ENCODE measurements at regions not wholly inside any gene's neighbourhood (a gene's known extent, or its start where the extent isn't known, plus 50 kb on each side); places are given as distances from the start of the nearest gene placed in this dataset.
"Not testable (repeated sequence)": the region's sequence is repeated elsewhere in the genome, so short reads cannot be mapped to it uniquely, and the experiment has no call there.

DNA sequence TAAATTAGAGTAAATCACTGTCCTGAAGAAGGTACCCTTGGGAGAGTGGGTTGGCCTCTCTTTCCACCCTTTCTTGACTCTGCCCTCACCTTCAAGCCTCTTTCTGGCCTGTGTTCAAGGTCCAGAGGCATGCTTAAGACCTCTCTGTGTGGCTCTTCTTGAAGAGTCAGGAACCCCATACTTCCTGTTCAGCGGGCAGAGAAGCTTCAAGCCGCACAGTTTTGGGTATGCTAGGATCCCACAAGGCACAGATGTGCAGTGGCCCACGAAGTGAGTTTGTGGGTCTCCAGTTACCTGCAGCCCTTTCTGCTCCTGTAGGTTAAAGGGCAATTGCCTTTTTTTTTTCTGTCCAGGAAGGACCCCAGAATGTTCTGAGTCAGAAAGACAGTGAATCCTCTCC is 113.7 kb downstream of the PPIAL4A start:
- not testable (repeated sequence) for DNase-seq (ENCODE audit: low spot score)

DNA sequence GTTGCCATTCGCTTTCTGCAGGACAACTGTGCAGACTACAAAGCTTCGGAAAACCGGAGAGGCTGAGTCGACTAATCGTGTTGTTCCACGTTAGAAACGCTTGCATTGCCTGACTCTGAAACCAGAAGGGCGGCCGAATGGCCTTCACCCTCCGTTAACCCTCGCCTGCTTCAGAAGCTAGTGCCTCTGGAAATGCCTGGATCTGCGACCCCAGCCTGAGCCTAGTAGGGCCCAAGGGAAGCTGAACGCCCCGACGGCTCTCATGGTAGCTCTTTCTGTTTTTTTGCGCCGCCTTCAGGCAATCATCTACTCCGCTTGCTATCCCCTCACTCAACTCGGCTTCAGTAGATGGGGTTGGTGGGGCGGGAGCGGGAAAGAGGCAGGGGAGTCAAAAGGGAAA is 117.3 kb downstream of the PPIAL4A start:
- DNase-seq (ENCODE audit: low spot score): not testable (repeated sequence)

DNA sequence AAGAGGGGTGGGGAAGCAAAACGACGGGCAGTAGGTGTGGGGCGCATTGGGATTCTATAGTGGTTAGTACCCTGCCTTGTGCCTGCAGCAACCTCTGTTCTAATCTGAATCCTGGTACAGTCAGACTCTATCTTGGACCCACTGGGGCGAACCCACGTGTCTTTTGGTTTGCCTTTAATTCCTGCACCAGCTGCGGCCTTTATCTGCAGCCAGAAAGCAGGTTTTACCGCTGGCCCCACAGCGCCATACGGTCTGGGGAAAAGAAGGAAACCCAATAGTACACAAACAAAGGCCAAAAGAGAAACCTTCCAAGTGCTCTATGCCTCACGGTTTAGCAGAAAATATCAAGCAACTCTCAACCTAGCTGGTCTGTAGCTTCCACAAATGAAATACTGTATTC is 118.2 kb downstream of the PPIAL4A start:
- not testable (repeated sequence) for DNase-seq (ENCODE audit: low spot score)

DNA sequence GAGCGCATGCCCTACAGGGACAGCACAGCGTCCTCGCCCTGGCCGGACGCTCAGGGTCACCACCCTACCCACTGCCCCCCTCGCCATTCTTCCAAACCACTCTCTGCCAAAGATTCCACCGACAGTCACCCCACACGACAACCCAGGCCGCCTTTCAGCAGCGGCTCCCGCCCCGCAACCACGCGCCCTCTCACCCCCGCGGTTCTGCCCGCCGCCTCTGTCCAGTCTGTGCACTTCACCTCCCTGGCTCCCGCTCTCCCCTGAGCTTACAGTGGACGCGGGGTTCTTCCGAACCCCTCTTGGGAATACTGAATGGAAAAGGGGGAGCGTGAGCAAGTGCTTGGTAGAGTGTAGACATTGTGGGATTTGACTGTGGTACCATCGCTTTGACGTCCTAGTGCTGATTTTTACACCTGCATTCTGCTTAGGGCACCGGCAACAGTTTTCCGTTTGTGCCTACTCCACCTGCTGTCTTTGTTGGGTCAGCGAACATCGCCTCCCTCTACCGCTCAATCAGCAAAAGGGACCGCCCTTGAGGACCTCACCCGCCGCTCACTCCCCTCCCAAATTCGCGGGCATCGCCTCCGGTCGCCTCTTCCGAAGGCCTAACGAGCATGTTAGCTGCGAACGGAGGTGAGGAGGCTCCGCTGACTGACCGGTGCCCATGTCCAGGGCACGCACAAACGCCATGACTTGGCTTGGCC is 119.1 kb downstream of the PPIAL4A start:
- not testable (repeated sequence) for DNase-seq (ENCODE audit: low spot score)

DNA sequence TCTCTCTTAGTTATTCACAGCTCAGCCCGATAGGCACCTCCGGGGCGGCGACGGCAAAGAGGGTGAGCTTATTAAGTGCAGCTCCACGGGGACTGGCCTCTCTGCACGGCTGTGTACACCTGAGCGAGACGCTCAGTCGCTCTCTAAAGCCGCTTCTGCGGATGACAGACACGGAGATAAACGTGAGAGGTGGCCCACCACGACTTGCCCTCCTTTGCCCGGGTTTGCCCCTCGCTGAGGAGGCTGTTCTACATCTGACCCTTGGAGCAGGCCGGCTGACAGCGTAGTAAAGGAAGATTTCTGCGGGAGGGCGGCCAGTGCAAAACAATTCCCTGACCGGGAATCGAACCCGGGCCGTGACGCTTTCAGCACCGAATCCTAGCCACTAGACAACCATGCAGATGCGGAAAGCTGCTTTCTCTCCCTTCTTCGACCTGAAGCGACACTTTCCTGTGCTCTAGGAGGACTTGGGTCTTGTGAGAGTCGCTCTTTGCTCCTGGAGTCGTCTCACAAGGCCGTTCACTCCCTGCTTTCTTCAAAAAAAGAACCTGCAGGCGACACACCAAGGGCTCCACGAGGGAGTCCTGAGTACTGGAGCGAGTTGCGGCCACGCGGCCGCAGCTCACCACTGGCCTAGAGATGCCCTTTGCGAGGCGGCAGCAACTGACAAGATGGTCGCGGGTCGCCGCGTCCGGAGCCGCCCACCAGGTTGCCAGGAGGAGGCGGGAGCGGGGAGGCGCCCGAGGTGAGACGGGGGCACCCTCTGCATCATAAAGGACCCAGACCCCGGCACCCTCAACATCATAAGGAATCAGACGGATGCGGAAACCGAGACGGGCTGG is 119.9 kb downstream of the PPIAL4A start:
- DNase-seq (ENCODE audit: low spot score): not testable (repeated sequence)

DNA sequence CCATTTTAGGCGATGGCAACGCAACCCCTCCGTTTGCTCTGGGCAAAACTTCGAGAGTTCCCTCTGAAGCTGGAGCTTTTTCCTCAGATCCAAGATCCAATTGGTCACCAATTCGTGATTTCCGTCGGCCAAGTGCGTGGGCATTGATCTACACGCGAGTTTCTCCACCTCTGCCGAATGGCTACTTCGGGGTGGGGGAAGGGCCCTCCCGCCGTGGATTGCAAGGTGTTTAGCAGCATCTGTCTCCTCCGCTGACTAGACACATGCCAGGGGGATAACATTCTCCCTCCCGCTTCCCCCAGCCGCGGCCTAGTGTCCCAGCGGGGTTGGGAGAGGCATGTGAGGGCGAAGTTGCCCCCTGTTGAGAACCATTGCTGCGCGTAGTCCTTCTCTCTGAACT is 120.6 kb downstream of the PPIAL4A start:
- not testable (repeated sequence) for DNase-seq (ENCODE audit: low spot score)

DNA sequence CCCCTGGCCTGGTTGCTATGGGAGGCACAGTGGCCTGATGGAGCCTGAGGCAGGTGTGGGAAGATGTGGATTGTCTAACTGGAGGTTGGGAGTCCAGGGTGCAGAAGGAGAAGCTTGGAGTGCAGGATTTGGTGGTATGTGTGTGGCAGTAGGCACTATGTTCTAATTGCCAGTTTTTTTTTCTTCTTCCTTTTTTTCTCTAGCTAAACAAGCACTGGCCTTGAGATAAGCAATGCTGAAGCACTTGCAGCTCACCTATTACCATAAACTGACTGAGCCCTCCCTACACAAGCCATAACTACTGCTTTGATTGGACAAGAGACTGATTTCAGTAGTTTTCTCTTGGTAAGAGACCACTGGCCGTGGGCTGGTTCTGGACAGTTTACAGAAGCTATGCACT is 123.6 kb downstream of the PPIAL4A start:
- DNase-seq (ENCODE audit: low spot score): not testable (repeated sequence)

DNA sequence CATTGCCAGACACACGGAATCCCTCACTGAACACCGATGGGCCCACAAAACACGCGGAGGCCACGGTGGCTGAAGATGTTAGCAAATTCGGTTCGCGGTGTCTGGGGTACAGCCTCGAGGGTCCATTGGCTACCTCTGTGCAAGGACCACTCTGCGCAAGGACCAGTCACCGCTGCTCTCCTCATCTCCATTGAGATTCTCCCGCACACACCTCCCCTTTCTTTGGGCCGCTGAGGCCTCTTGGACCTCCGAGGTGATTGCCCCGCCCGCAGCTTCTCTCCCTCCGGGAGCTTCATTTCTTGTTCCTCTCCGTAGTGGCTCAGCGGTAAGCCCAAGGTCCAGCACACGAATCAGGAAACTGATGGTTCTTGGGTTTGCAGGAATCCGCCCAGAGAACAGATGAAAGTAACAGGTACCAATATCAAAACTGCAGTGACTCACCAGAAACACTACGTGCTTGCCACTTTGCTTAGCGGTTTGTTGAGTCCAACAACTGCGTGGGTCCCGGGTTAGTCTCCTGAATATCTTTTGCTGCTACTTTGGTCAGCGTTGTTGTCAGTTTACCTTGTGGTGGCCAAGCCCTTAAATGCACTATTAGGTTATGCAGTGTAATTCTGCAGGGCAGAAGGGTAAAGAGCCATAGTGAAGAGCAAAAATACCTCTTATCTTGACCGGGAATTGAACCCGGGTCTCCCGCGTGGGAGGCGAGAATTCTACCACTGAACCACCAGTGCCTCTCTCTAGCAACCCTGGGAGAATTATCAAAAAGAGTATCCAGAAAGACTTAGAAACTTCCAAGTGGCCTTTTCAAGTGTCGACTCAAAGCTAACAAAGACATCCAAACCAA is 126.8 kb downstream of the PPIAL4A start:
- DNase-seq (ENCODE audit: low spot score): peak; percentile 66

DNA sequence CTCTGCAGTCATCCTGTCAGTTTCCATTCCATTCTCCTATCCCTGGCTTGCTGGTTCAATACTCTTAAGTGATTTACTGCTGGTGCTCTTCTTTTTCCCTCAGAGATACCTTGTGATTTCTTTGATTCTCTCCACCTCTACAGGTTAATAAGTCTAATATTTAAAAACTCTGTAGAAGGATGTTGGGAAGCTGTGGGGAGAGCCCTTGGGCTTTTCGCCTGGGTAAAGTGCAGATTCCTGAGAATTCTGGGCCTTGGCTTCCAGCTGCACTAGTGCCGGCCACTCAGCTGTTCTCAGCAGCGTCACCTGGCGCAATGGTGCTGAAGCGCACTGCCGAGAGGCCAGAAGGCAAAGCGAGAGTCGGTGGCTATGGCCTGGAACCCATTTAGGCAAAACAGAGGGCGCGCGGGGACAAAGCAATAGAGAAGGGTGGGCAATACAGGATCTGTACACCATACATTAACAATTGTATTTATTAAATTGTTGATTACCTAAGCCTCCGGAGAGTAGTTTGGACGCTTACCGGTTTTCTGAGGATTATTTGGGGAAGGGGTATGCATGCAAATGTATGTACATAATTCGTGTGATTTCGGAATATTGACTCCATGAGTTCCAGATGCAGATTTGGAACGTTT is 130.3 kb downstream of the PPIAL4A start:
- not testable (repeated sequence) for DNase-seq (ENCODE audit: low spot score)

DNA sequence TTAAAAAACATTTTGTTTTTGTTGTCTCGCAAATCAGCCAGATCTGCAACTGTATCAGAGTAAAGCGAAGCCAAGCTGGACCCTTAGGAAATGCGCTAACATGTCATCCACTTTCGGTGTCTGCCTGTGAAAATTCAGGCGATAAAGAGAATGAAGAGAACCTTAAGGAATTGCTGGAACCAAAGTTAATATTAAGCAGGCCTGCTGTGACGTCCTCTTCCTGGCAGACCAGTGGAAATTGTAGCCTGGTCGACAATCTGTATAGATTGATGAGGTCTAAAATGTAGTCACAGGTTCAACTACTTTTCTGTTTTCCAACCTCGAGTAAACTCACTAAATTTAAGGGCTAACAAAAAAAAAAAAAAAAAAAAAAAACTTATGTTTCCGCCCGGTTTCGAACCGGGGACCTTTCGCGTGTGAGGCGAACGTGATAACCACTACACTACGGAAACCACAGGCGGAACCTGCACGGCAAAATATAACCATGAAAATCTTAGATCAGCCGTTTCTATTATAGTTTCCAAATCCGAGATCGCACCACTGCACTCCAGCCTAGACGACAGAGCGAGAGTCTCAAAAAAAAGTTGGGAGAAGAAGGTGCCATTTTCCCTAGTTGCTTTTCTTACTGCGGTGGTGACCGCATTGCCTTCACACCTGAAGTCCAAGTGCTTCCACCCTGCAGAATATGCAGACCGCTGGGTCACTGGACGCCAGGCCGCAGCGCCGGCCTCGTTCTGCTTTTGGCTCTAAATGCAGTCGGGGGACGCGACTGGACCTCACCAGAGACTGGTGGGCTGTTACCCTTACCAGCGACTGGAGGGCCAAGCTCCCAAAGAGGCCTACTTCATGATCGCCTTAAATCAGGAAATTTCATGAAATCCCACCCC is 131.0 kb downstream of the PPIAL4A start:
- DNase-seq (ENCODE audit: low spot score): peak; percentile 71

DNA sequence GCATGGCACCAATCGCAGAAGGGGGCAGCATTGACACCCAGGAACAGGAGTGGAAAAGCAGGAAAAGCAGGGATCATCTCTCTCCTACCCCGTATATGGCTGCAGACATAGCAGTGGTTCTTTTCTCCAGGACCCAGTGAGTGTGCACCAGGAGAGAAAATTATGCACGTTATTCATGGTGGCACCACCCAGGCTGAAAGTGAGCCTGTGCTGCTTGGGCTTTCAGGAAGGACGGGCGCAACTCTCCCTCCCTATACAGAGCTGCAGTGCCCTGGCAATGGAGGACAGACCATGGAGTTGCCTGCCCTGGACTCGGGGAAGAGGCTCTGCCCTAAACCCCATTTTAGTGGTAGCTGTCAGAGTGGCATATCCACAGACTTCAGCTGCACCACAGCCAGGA is 132.1 kb downstream of the PPIAL4A start:
- not testable (repeated sequence) for DNase-seq (ENCODE audit: low spot score)

DNA sequence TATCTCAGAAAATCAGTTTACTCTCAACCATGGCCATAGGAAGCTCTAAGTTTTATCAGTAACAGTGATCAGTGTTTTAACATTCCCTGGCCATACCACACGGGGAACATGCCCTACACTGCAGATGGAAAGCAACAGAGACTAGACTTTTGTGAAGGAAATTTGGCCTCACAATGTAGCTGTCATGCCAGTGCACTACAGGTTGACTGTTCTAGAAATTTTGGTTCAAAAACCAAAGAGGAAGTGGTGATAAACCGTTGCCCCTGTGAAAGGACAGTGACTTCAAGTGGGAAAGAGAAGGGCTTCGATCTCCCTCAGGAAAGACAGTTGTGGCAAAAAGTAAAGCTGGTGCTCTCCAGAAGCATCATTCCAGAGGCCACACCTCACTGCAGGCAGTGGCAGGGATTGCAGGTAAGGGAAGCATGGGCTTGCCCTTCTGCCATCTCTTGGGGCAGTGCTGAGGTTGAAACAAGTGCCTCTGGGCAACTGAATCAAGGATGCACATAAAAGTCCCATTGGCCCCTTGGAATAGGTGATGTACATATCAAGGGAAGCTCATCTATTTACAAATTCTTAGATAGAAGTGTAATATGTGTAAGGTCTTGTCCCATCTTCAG is 143.4 kb downstream of the PPIAL4A start:
- not testable (repeated sequence) for DNase-seq (ENCODE audit: low spot score)

DNA sequence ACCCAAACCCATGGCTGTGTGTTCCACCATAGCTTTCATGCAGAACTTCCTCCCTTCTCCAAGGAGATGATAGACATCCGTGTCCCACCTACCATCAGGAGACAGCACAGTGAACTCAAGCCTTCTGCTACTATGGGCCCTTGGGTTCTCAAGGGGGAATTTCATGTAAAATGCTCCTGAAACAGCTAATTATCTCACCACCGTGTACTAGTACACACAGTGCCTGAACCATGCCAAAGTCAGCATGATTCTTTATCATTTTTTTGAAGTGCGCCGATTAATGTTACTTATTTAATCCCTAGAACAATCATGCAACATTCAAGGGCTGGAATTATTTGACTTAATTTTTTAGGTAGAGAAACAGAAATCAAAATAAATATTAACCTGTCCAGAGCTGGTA is 147.2 kb downstream of the PPIAL4A start:
- not testable (repeated sequence) for DNase-seq (ENCODE audit: low spot score)

DNA sequence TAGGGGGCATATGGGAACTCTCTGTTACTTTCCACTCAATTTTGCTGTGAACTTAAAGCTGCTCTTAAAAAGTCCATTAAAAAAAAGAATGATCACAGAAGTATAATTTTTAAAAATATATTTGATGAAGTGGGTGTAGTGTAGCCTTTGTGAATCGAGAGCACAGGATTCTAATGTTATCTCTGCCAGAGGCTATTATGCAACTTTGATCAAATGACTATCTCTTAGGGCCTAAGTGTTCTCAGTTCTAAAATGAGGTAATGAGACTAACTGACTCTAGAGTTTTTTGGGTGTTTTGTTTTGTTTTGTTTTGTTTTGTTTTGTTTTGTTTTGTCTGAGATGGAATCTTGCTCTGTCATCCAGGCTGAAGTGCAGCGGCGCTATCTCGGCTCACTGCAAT is 143.2 kb downstream of the FAM72B start:
- not testable (repeated sequence) for DNase-seq (ENCODE audit: low spot score)

DNA sequence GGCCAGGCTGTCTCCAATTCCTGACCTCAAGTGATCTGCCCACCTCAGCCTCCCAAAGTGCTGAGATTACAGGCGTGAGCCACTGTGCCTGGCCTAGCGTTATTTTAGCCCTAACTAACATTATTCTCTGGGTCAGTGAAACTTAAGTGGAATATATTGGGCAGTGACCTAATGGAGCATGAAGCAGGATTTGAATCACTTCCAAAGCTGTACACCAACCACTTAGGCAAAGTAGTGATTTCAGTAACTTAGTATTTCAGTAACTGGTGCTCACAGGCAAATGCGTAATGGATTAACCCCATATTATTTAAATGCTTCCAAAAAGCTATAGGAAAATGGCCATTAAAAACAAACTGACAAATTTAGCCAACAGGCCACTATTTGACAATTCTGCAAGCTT is 142.6 kb downstream of the FAM72B start:
- DNase-seq (ENCODE audit: low spot score): not testable (repeated sequence)

DNA sequence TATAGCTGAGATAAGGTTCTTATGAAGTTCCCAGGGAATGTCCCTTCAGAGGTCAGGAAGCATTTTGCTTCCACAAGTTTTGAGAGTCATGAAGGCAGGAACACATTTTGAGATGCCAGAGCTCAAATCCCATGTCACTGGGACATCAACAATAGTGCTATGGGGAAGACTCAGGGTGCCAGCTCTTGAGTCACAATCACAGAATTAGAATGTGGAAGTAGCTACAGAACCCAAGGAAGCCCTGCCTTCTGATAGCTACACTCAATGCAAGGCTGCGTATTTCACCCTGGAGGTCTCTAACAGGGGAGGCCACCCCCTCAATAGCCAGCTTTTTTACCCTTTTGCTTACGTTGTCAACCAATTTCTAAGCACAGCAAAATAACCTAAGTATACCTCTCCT is 141.3 kb downstream of the FAM72B start:
- not testable (repeated sequence) for DNase-seq (ENCODE audit: low spot score)

DNA sequence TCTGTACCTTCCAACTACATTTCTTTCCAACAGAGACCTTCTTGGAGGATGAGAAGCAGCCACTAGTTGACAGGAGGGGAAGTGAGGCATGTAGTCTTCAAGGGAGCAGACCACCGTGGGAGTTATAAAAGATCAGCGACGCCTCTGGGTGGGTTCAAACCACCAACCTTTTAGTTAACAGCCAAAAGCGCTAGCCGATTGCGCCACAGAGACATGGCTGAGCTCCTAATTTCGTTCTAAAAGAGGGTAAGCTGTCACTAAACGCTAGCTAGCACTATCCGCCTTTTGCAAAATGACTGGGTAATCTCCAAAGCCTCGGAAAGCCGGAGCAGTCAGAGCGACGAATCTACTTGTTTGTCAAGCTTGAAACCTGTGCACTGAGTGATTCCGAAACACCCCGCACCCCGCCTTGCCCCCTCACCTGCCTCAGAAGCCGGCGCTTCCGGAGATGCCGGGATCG is 135.8 kb downstream of the FAM72B start:
- DNase-seq (ENCODE audit: low spot score): not testable (repeated sequence)

DNA sequence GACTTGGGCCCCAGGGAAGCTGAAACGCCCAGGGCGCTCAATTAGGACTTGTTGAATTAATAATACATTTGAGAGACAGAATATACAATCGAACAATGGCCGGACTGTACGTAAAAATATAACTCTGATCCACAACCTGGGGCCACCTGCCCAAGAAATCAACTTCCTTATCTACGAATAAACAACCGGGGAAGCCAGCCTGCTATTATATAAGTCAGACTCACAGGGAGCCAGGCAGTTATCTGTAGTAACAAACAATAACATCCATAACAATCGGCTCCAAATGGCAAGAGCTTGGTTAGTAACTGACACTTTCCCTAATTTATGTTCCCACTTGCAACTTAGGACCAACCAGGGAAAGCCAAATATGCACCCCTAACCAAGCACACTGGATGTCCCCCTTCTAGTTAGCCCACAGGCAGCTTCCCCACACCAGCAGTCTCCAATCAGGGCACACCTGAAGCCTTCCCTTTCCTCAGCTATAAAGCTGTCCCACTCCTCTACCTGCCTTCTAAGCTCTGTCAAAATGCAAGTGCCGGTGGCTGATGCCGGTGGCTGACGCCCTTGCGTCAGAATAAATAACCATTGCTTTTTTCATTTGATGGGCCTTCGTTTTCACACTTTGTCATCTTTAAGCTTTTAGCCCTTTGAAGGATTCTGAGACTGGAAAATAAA is 135.2 kb downstream of the FAM72B start:
- DNase-seq (ENCODE audit: low spot score): not testable (repeated sequence)

DNA sequence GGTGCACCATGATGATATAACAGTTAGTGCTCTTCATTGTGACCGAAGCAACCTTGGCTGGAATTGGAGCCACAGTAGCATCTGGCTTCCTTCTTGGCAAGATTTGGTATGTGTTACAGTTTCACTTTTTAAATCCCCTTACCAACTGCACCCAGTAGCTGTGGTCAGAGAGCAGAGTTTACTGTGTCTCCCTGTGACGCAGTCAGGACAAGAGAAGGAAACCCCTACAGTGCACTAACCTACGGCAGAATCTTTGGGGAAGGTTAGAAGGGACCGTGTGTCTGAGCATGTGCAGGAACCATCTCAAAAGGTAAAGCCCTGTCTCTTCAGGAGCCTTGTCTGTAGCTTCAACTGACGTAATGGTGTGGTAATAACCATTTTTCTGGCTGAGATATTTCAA is 134.0 kb downstream of the FAM72B start:
- DNase-seq (ENCODE audit: low spot score): not testable (repeated sequence)

Measured in left forelimb (tissue), 1 donor.